ENCODE measurements at regions not wholly inside any gene's neighbourhood (a gene's known extent, or its start where the extent isn't known, plus 50 kb on each side); places are given as distances from the start of the nearest gene placed in this dataset.

DNA sequence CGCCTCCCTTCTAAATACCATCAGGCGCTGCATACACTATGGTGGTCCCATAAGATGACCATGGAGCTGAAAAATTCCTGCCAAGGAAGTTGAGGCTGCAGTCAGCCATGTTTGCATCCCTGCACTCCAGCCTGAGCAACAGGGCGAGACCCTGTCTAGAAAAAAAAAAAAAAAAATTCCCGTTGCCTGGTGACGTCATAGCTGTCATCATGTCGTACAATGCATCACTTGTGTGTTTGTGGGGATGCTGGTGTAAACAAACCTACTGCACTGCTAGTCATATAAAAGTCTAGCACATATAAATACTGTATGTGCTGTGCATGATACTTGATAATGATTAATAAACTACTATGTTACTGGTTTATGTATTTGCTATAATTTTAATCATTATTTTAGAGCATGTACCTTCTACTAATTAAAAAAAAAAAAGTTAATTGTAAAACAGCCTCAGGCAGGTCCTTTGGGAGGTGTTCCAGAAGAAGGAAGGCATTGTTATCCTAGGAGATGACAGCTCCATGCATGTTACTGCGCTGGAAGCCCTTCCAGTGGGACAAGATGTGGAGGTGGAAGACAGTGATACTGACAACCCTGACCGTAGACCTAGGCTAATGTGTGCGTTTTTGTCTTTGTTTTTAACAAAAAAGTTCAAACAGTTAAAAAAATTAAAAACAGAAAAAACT lies 132.6 kb downstream of the BANF2 start:
- H3K4me3 ChIP-seq (ENCODE audit: low read depth, low read length): no peak overlapping the region
- TF ChIP-seq, protein P1, sequence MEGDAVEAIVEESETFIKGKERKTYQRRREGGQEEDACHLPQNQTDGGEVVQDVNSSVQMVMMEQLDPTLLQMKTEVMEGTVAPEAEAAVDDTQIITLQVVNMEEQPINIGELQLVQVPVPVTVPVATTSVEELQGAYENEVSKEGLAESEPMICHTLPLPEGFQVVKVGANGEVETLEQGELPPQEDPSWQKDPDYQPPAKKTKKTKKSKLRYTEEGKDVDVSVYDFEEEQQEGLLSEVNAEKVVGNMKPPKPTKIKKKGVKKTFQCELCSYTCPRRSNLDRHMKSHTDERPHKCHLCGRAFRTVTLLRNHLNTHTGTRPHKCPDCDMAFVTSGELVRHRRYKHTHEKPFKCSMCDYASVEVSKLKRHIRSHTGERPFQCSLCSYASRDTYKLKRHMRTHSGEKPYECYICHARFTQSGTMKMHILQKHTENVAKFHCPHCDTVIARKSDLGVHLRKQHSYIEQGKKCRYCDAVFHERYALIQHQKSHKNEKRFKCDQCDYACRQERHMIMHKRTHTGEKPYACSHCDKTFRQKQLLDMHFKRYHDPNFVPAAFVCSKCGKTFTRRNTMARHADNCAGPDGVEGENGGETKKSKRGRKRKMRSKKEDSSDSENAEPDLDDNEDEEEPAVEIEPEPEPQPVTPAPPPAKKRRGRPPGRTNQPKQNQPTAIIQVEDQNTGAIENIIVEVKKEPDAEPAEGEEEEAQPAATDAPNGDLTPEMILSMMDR (IDR thresholded peaks at IDR 0.05; ENCODE audit: low read depth, low read length): no peak

DNA sequence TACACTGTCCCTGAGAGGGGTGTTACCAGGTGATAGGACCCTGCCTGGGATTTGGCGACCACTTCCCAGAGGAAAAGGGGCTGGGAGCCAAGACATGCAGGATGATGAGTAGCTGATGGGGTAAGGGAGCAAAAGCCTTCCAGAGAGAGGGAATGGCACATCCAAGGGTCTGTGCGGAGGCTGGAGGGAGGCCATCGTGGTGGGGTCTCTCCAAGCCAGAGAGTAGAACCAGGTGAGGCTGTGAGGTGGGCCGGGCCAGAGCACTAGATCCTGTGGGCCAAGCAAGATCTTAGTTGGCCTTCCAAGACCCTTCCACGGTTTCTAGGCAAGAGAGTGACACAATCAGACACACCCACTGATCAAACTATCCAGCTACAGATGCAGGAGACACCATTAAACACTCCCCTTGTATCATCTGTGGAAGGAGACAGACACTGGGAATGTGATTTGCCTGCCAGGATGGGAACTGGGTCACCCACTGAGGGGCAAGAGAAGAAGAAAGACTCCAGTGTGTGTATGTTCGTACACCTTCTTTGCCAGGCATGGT lies 128.9 kb downstream of the BANF2 start:
- no peak overlapping the region for H3K4me3 ChIP-seq (ENCODE audit: low read depth, low read length)
- TF ChIP-seq, protein P1 (IDR thresholded peaks at IDR 0.05; ENCODE audit: low read depth, low read length): no peak

DNA sequence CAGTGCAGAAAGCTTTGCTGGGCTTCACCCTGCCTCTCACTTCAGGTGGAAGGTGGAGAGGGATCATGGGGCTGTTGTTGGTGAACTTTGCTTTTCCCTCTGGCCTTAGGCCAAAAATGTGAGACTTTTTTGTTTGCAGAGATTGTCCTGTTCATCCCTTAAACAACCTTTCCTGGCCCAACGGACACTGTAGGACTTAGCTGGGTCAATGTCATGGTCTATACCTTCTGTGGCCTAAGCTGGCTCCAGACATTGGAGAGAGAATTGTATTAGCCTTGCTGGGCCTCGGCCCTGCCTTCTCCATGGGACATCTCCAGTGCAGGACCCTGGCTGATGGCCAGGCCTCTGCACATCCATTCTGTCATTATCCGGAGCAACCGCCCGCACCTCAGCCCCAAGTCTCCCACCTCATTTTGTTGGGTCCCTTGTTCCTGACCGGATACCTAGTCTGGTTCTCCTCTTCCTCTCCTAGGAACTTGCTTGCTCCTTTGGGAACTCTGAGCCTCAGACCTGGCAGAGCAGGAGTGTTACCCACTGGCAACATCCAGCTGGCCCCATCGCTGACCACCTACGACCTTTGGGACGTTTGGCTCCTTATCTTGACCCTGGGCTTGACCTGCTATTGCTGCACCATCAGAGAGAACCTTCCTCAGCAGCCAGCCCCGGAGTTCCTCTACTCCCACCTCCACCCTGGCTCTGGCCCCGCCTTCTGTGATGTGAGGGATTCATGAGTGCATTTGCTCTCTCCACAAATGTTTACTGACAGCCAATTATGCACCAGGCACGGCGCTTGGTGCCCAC lies 128.2 kb downstream of the BANF2 start:
- no peak overlapping the region for H3K4me3 ChIP-seq (ENCODE audit: low read depth, low read length)
- TF ChIP-seq, protein P1 (IDR thresholded peaks at IDR 0.05; ENCODE audit: low read depth, low read length): no peak

DNA sequence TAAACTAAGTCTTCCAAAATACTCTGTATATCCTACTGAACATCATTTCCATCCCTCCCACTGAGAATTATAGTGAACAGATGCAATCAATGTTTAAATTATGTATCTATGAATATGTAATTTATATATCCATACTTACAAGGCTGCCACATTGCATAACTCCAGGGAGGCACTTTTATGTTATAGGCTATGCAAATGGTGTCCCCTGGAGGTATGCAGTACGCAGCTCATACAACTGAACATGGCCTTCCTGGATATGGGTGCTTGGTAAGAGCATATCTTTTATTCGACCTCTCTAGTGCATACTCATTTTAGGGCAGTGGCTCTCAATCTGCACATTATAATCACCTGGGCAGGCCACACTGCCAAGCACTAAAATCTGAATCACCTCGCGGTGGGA lies 127.3 kb downstream of the BANF2 start:
- H3K4me3 ChIP-seq (ENCODE audit: low read depth, low read length): no peak overlapping the region
- TF ChIP-seq, protein P1 (IDR thresholded peaks at IDR 0.05; ENCODE audit: low read depth, low read length): no peak

DNA sequence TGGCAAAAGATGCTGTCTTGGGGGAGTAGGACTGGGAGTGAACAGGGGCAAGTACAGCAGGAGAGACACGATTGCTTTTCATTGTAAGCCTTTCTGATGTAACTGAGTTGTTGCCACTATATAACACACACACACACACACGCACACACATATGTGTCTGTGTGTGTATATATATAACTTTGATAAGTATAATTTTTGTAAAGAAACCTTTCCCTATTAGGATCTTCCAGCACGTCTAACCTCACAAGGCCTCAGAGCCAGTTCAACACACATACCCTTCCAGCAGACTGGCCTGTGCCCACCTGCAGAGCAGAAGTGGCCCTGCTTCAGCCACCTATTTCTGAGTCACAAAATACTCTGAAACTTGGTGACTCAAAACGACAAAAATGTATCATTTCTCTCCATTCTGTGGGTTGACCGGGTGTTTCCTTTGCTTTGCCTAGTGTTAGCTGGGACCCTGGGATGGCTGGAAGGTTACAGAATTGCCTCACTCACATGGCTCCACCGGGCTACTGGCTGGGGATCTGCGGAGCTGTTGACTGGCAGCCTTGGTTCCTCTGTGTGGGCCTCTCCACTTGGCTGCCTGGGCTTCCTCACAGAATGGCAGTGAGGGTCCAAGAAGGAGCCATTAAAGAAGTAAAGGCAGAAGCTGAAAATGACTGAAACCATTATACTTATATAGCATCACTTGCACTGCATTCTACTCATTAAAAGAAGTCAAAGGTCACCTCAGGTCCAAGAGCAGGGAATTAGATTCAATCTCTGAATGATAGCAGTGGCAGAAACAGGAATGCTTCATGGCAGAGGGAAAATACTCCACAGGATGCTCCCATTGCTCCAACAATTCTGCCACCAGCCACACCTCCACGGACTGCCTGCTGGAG lies 126.4 kb downstream of the BANF2 start:
- H3K4me3 ChIP-seq (ENCODE audit: low read depth, low read length): no peak overlapping the region
- TF ChIP-seq, protein P1 (IDR thresholded peaks at IDR 0.05; ENCODE audit: low read depth, low read length): no peak

DNA sequence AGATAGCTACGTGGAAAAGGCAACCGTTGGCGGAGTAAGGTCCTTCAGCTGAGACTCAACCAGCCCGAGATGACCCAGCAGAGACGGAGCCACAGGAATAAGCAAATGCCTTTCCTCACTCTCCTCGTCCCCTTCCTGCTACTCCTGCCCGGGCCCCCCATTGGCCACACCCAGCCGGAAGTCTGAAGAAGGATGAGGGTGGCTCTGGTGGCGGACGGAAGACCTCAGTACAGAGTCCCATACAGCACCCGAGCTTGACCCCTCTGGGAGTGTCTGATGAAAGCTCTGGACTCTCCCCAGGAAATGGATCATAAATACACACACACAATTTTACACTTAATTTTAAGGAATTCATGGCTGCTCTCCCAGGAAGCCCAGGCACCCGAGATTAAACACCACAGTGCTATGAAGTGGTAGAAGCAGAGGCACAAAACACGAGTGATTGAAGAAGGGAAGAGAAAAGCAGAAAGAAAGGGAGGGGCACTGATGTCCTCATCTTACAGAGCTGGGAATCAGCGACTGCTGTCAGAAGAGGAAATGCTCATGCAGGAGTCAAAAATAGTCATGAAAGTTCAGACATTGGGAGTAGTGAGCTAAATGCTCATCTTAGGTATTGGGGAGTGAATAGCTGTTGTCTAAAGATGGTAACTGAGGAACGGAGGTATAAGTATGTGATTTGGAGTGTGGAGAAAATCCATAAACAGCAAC lies 125.6 kb downstream of the BANF2 start:
- no peak overlapping the region for H3K4me3 ChIP-seq (ENCODE audit: low read depth, low read length)
- TF ChIP-seq, protein P1 (IDR thresholded peaks at IDR 0.05; ENCODE audit: low read depth, low read length): no peak
